GM12873 (cell line): ENCODE measurements at regions not wholly inside any gene's neighbourhood (a gene's known extent, or its start where the extent isn't known, plus 50 kb on each side); places are given as distances from the start of the nearest gene placed in this dataset.

ENCODE experiments used
- CTCF ChIP-seq: IDR thresholded peaks from 2 replicates; pipeline ENCODE4 v1.5.1; 2012; ENCODE audit warnings: low read depth, mild to moderate bottlenecking, moderate library complexity, low read length, control low read depth; ENCODE audit not compliant: insufficient read depth; ENCODE audit errors: missing control alignments

- no peak for TF ChIP-seq CTCF
Observed at GRCh38 chr2:128415779-128416061, 97.1 kb upstream of the HS6ST1 start.

- no peak for TF ChIP-seq CTCF
Observed at GRCh38 chr2:128416109-128416785, 97.6 kb upstream of the HS6ST1 start.

DNA sequence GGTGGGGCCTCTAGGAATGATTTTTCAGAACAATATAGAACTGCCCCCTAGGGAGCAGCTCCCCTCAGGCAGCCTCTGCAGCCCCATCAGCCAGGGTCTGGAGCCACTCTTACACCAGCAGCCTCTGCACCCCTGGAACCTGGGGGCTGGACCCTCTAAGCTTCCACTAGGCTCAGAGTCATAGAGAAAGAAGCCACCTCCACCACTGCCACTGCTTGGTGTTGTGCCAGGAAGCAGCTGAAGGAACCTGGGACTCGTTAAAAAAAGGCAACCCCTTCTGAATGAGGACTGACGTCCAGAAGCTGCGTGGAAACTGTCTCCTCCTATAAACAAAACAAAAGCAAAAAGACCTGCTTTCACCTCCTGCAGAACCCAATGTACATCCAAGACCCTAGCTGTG is 98.1 kb upstream of the HS6ST1 start:
- TF ChIP-seq CTCF, result no peak

GRCh38 chr2:128420131-128420530 is 101.5 kb upstream of the HS6ST1 start:
- TF ChIP-seq CTCF, result no peak

DNA sequence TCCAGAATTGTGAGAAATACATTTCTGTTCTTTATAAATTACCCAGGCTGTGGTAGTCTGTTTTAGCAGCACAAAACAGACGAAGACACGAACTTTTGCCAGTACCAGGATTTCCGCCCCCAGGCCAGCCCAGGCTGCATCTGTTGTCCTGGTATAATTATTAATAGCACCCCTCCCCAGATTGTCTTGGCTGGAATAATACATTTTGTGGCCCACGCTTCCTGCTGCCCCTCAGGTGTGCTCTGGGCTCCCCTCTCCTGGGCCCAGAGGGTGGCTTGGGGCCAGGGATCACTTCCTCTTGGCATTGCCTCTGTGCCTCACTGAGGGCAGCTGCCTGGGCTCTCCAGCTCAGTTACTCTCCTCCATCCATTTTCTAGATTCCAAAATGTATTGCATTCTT is 102.1 kb upstream of the HS6ST1 start:
- no peak for TF ChIP-seq CTCF

GRCh38 chr2:128421286-128421685 is 102.6 kb upstream of the HS6ST1 start:
- TF ChIP-seq CTCF, result no peak

GRCh38 chr2:128421861-128422311 is 103.2 kb upstream of the HS6ST1 start:
- TF ChIP-seq CTCF, result no peak
